AG10803 (cell line): ENCODE measurements at regions not wholly inside any gene's neighbourhood (a gene's known extent, or its start where the extent isn't known, plus 50 kb on each side); places are given as distances from the start of the nearest gene placed in this dataset.
"Not testable (repeated sequence)": the region's sequence is repeated elsewhere in the genome, so short reads cannot be mapped to it uniquely, and the experiment has no call there.

ENCODE experiments used
- DNase-seq: peaks from one replicate; pipeline ENCODE4 v3.0.0; 2010; ENCODE audit warnings: low read depth
- H3K4me3 ChIP-seq: 2 replicates; pipeline ENCODE4 v1.5.1; 2011; ENCODE audit warnings: mild to moderate bottlenecking, low read length, control low read depth
- TF ChIP-seq, protein P1 (sequence below): conservative IDR thresholded peaks from 2 replicates; pipeline ENCODE4 v1.5.1; 2011; ENCODE audit warnings: mild to moderate bottlenecking, low read length, control low read depth, inconsistent platforms

DNA sequence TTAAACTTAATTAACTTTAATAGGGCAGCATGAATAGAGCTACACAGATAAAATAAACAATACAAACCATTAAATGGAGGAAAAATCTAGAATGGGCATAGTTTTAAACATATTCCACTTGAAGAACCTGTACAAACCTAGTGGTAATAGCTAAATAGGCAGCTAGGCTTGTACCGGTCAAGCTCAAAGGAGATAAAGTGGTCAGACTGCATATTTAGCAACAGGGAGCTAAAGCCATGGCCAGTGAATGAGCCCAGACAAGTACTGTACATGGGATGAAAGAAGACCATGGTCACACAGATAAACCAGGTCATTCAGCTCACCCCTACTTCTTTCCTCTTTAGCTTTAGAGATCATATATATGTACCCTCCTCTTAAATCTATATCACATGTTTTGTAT is 186.6 kb upstream of the KRR1 start:
- TF ChIP-seq, protein P1, sequence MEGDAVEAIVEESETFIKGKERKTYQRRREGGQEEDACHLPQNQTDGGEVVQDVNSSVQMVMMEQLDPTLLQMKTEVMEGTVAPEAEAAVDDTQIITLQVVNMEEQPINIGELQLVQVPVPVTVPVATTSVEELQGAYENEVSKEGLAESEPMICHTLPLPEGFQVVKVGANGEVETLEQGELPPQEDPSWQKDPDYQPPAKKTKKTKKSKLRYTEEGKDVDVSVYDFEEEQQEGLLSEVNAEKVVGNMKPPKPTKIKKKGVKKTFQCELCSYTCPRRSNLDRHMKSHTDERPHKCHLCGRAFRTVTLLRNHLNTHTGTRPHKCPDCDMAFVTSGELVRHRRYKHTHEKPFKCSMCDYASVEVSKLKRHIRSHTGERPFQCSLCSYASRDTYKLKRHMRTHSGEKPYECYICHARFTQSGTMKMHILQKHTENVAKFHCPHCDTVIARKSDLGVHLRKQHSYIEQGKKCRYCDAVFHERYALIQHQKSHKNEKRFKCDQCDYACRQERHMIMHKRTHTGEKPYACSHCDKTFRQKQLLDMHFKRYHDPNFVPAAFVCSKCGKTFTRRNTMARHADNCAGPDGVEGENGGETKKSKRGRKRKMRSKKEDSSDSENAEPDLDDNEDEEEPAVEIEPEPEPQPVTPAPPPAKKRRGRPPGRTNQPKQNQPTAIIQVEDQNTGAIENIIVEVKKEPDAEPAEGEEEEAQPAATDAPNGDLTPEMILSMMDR: no peak
- no peak for DNase-seq
- H3K4me3 ChIP-seq: no peak overlapping the region

DNA sequence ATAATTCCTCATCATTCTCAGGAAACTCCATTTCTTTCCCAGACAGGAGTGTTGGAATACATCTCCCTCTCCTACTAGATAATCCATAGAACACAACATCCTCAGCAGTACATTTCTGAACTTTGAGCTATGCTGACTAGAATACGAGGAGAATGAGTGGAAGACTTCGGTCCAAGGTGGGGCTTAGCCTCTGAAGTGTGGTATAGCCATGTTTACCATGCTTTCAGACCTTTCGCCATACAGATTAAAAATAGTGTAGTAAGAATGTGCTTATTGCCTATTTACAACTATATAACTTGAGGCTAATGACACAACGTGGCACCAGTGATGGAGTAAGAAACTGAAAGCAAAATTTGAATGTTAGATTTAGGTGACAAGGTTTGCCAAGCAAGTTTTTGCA is 184.5 kb upstream of the KRR1 start:
- TF ChIP-seq, protein P1: no peak
- H3K4me3 ChIP-seq: no peak overlapping the region
- DNase-seq: no peak

GRCh38 chr12:75694534-75695268 is 183.3 kb upstream of the KRR1 start:
- TF ChIP-seq, protein P1: no peak
- no peak overlapping the region for H3K4me3 ChIP-seq
- no peak for DNase-seq

DNA sequence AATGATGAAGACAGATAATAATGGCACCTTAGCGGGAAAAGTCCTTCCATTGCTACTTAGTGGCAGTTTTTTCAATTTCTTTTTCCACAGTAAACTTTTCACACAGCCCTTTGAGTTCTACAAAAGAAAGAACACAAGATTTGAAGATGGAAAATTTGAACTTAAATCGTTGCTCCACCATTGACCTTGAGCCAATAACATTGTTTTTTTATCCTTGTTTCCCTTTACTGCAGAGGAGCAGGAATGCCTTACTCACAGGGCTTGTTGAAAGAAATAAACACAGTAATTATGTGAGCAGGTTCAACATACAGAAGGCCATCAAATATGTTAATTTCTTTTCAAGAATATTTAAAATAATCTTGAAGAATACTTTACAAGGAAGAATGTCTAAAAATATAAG is 181.5 kb upstream of the KRR1 start:
- H3K4me3 ChIP-seq: no peak overlapping the region
- TF ChIP-seq, protein P1: no peak
- peak; percentile 49 for DNase-seq

- TF ChIP-seq, protein P1: no peak
- H3K4me3 ChIP-seq: no peak overlapping the region
- DNase-seq: peak; percentile 99
These were observed 179.0 kb upstream of the KRR1 start for GRCh38 chr12:75690296-75690955.

GRCh38 chr12:75686233-75686632 is 174.8 kb upstream of the KRR1 start:
- DNase-seq: peak; percentile 52
- H3K4me3 ChIP-seq: not testable (repeated sequence)

- no peak for DNase-seq
- no peak overlapping the region for H3K4me3 ChIP-seq
- TF ChIP-seq, protein P1: no peak
These were observed 174.3 kb upstream of the KRR1 start for GRCh38 chr12:75685617-75686225.
